HepG2 (cell line): ENCODE measurements at regions not wholly inside any gene's neighbourhood (a gene's known extent, or its start where the extent isn't known, plus 50 kb on each side); places are given as distances from the start of the nearest gene placed in this dataset.

ENCODE experiments used
- ATAD3A ChIP-seq: sonication (generic); formaldehyde crosslinking; IDR thresholded peaks from 2 replicates; pipeline ENCODE4 v1.4.0; 2020; ENCODE audit warnings: missing genetic modification reagents
- CBX2 ChIP-seq, 2 experiments: fragments of 200-600 bp in 1 of 2; sonication (generic); formaldehyde crosslinking in 1 of 2; IDR thresholded peaks; 2 replicates each; pipeline versions ENCODE4 v1.7.0 to v1.8.1; 2018 to 2022; ENCODE audit warnings: low read depth in 2 of 2, low read length in 1 of 2, mild to moderate bottlenecking in 1 of 2, missing genetic modification reagents in 1 of 2
- EHMT2 ChIP-seq: fragments of 200-600 bp; sonication (generic); IDR thresholded peaks from 2 replicates; pipeline ENCODE4 v1.7.0; 2017; ENCODE audit warnings: antibody characterized with exemption, low read depth, low read length, borderline replicate concordance
- NCOA5 ChIP-seq: sonication (generic); formaldehyde crosslinking; IDR thresholded peaks from 2 replicates; pipeline ENCODE4 v1.4.0; 2020; ENCODE audit warnings: missing genetic modification reagents
- SYNCRIP ChIP-seq: fragments of 200-400 bp; formaldehyde crosslinking; IDR thresholded peaks from 2 replicates; pipeline ENCODE4 v1.6.1; 2018; ENCODE audit warnings: mild to moderate bottlenecking, low read depth, low read length; ENCODE audit not compliant: insufficient read depth
- THYN1 ChIP-seq: sonication (generic); formaldehyde crosslinking; IDR thresholded peaks from 2 replicates; pipeline ENCODE4 v1.8.1; 2023; ENCODE audit warnings: low read depth, mild to moderate bottlenecking, moderate library complexity, missing genetic modification reagents, borderline replicate concordance
- ZNF484 ChIP-seq: sonication (generic); formaldehyde crosslinking; IDR thresholded peaks from 2 replicates; pipeline ENCODE4 v1.5.1; 2020; ENCODE audit warnings: mild to moderate bottlenecking, low read depth, missing genetic modification reagents, borderline replicate concordance
- ZSCAN22 ChIP-seq: sonication (generic); formaldehyde crosslinking; IDR thresholded peaks from 2 replicates; pipeline ENCODE4 v1.4.0; 2020; ENCODE audit warnings: mild to moderate bottlenecking, missing genetic modification reagents
- TF ChIP-seq, protein P1 (sequence below): IDR thresholded peaks from 2 replicates; pipeline ENCODE4 v1.6.1; 2016
- TF ChIP-seq, protein P2 (sequence below): IDR thresholded peaks from 2 replicates; pipeline ENCODE4 v1.6.1; 2016; ENCODE audit warnings: missing genetic modification reagents, missing compliant biosample characterization
- TF ChIP-seq, protein P3 (sequence below): sonication (generic); formaldehyde crosslinking; IDR thresholded peaks from 2 replicates; pipeline ENCODE4 v1.5.0; 2020; ENCODE audit warnings: mild to moderate bottlenecking, missing genetic modification reagents, moderate library complexity
- TF ChIP-seq, protein P4 (sequence below): sonication (generic); formaldehyde crosslinking; IDR thresholded peaks from one replicate; pipeline ENCODE4 v1.5.1; 2020; ENCODE audit warnings: mild to moderate bottlenecking, missing genetic modification reagents; ENCODE audit errors: not compliant biosample characterization

DNA sequence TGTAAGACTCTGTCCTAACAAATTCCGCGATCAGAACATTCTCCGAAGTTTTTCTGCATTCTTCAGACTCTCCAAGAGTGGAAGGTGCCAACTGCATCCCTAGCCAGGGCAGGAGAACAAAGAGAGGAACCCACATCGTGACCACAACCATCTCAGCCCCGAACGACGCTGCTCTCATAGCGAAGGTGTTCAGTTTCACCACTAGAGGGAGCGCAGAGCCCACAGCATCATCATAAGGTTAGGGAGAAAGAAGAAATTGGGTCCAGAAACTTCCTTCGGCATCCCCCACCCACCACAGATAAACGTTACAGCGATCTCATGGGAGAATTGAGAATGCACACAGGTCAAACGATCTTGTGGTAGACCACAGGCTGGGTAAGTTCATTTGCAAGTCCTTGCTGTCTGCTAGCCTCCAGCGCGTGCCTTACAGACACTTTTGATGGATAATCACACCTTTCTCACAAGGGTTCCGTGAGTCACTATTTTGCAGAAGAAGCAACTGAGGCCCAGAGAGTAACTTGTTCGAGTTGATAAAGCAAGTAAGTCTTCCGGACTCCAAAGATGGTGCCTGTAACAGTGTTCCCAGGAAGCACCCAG is 53.7 kb upstream of the ARL4C start (continued):
- TF ChIP-seq, protein P1, sequence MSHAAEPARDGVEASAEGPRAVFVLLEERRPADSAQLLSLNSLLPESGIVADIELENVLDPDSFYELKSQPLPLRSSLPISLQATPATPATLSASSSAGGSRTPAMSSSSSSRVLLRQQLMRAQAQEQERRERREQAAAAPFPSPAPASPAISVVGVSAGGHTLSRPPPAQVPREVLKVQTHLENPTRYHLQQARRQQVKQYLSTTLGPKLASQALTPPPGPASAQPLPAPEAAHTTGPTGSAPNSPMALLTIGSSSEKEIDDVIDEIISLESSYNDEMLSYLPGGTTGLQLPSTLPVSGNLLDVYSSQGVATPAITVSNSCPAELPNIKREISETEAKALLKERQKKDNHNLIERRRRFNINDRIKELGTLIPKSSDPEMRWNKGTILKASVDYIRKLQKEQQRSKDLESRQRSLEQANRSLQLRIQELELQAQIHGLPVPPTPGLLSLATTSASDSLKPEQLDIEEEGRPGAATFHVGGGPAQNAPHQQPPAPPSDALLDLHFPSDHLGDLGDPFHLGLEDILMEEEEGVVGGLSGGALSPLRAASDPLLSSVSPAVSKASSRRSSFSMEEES (CRISPR knock-in tag), result peak; percentile 60; the same call in 1 of the 2 replicates
- TF ChIP-seq EHMT2 (no peak), SYNCRIP (no peak), NCOA5 (no peak), ATAD3A (CRISPR knock-in tag) (no peak), THYN1 (no peak), ZNF484 (CRISPR knock-in tag) (no peak), CBX2 (IDR thresholded peaks at IDR 0.05; ENCODE audit: low read depth, low read length) (no peak), CBX2 (CRISPR knock-in tag; IDR thresholded peaks at IDR 0.05; ENCODE audit: low read depth) (no peak), ZSCAN22 (CRISPR knock-in tag) (no peak)
- TF ChIP-seq, protein P2, sequence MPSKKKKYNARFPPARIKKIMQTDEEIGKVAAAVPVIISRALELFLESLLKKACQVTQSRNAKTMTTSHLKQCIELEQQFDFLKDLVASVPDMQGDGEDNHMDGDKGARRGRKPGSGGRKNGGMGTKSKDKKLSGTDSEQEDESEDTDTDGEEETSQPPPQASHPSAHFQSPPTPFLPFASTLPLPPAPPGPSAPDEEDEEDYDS, result peak; percentile 31; the same call in 1 of the 2 replicates
- TF ChIP-seq, protein P3, sequence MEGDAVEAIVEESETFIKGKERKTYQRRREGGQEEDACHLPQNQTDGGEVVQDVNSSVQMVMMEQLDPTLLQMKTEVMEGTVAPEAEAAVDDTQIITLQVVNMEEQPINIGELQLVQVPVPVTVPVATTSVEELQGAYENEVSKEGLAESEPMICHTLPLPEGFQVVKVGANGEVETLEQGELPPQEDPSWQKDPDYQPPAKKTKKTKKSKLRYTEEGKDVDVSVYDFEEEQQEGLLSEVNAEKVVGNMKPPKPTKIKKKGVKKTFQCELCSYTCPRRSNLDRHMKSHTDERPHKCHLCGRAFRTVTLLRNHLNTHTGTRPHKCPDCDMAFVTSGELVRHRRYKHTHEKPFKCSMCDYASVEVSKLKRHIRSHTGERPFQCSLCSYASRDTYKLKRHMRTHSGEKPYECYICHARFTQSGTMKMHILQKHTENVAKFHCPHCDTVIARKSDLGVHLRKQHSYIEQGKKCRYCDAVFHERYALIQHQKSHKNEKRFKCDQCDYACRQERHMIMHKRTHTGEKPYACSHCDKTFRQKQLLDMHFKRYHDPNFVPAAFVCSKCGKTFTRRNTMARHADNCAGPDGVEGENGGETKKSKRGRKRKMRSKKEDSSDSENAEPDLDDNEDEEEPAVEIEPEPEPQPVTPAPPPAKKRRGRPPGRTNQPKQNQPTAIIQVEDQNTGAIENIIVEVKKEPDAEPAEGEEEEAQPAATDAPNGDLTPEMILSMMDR (CRISPR knock-in tag), result peak; percentile 99
- TF ChIP-seq, protein P4, sequence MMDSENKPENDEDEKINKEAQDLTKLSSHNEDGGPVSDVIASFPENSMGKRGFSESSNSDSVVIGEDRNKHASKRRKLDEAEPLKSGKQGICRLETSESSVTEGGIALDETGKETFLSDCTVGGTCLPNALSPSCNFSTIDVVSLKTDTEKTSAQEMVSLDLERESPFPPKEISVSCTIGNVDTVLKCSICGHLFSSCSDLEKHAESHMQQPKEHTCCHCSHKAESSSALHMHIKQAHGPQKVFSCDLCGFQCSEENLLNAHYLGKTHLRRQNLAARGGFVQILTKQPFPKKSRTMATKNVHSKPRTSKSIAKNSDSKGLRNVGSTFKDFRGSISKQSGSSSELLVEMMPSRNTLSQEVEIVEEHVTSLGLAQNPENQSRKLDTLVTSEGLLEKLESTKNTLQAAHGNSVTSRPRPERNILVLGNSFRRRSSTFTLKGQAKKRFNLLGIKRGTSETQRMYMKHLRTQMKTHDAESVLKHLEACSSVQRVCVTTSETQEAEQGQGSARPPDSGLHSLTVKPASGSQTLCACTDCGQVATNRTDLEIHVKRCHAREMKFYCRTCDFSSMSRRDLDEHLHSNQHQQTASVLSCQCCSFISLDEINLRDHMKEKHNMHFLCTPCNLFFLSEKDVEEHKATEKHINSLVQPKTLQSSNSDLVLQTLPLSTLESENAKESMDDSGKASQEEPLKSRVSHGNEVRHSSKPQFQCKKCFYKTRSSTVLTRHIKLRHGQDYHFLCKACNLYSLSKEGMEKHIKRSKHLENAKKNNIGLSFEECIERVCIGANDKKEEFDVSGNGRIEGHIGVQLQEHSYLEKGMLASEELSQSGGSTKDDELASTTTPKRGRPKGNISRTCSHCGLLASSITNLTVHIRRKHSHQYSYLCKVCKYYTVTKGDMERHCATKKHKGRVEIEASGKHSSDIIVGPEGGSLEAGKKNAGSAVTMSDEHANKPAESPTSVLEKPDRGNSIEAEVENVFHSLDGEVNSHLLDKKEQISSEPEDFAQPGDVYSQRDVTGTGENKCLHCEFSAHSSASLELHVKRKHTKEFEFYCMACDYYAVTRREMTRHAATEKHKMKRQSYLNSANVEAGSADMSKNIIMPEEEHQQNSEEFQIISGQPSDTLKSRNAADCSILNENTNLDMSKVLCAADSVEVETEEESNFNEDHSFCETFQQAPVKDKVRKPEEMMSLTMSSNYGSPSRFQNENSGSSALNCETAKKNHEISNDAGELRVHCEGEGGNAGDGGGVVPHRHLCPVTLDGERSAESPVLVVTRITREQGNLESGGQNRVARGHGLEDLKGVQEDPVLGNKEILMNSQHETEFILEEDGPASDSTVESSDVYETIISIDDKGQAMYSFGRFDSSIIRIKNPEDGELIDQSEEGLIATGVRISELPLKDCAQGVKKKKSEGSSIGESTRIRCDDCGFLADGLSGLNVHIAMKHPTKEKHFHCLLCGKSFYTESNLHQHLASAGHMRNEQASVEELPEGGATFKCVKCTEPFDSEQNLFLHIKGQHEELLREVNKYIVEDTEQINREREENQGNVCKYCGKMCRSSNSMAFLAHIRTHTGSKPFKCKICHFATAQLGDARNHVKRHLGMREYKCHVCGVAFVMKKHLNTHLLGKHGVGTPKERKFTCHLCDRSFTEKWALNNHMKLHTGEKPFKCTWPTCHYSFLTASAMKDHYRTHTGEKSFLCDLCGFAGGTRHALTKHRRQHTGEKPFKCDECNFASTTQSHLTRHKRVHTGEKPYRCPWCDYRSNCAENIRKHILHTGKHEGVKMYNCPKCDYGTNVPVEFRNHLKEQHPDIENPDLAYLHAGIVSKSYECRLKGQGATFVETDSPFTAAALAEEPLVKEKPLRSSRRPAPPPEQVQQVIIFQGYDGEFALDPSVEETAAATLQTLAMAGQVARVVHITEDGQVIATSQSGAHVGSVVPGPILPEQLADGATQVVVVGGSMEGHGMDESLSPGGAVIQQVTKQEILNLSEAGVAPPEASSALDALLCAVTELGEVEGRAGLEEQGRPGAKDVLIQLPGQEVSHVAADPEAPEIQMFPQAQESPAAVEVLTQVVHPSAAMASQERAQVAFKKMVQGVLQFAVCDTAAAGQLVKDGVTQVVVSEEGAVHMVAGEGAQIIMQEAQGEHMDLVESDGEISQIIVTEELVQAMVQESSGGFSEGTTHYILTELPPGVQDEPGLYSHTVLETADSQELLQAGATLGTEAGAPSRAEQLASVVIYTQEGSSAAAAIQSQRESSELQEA (CRISPR knock-in tag), result no peak
